Upper lobe of left lung (tissue), 6 donors: ENCODE measurements at regions not wholly inside any gene's neighbourhood (a gene's known extent, or its start where the extent isn't known, plus 50 kb on each side); places are given as distances from the start of the nearest gene placed in this dataset.

Source experiments
- ATAC-seq, 2 donors: fragments of 200-7000 bp; cut with Tn5 transposase; one replicate each; pipeline ENCODE4 v1.9.1; 2022; ENCODE audit warnings: mild to moderate bottlenecking in 2 of 2, moderate library complexity in 2 of 2; ENCODE audit not compliant: low FRiP score in 2 of 2
- DNase-seq, 2 donors: peaks; one replicate each; pipeline ENCODE4 v3.0.0-alpha.2; 2019 to 2020
- H3K27ac ChIP-seq, 4 donors: fragments of 200-600 bp; sonication (generic); one replicate each; pipeline ENCODE4 v1.5.1; 2016 to 2019
- H3K27me3 ChIP-seq, 4 donors: fragments of 200-600 bp; sonication (generic); one replicate each; pipeline ENCODE4 v1.5.1; 2017 to 2019
- H3K36me3 ChIP-seq, 4 donors: fragments of 200-600 bp; sonication (generic); one replicate each; pipeline ENCODE4 v1.5.1; 2016 to 2019
- H3K4me1 ChIP-seq, 4 donors: fragments of 200-600 bp; sonication (generic); one replicate each; pipeline ENCODE4 v1.5.1; 2018 to 2019
- H3K4me3 ChIP-seq, 4 donors: fragments of 200-600 bp; sonication (generic); one replicate each; pipeline ENCODE4 v1.5.1; 2017 to 2019; ENCODE audit warnings: mild to moderate bottlenecking in 2 of 4, moderate library complexity in 1 of 4
- H3K9me3 ChIP-seq, 4 donors: fragments of 200-600 bp; sonication (generic); one replicate each; pipeline ENCODE4 v1.5.1; 2018 to 2019
- CTCF ChIP-seq, 6 experiments: fragments of 450-650 bp in 4 of 6; fragments of 200-600 bp in 2 of 6; sonication (generic) in 2 of 6; IDR thresholded peaks; one replicate each; pipeline ENCODE4 v1.5.1; 2016 to 2019; ENCODE audit warnings: antibody characterized with exemption in 6 of 6
- EP300 ChIP-seq, 4 donors: sonication (generic); formaldehyde crosslinking; IDR thresholded peaks; one replicate each; pipeline ENCODE4 v1.5.1; 2017; ENCODE audit warnings: antibody characterized with exemption in 4 of 4, control low read depth in 2 of 4
- POLR2A ChIP-seq, 4 donors: fragments of 450-650 bp; IDR thresholded peaks; one replicate each; pipeline ENCODE4 v1.5.1; 2016 to 2017; ENCODE audit warnings: antibody characterized with exemption in 4 of 4, mild to moderate bottlenecking in 2 of 4
- POLR2AphosphoS5 ChIP-seq, 2 donors: sonication (generic); formaldehyde crosslinking; IDR thresholded peaks; one replicate each; pipeline ENCODE4 v1.5.1; 2017; ENCODE audit warnings: antibody characterized with exemption in 2 of 2
- WGBS, 2 donors: methylation state at CpG; one replicate each; pipeline ENCODE4 v1.1.5; 2017 to 2018; 5-methylcytosine and 5-hydroxymethylcytosine counted together
- donor health status: DM: no; HTN: no; CAD: no; lungs with moderate emphysema.
- donor health status: DM: no; HTN: yes; CAD: no; lungs with severe emphysema.

DNA sequence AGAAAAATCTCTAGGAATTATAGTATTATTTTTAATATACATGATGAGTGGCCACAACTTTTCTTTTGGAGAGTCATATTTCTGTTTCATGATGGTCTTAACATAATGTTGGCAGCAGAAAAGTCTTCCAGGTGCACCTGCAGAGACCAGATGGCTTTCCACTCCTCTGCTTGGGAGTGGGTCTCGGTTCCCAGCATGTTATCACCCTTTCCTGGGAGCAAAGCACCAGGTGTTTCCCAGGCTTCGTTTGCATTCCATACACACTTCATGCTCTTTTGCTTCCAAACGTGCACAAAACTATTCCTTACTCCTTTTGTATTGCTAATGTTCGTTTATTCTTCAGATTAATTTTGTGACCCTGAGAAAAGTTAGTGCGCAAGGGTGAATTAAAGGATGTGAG, 305.2 kb downstream of the CDH2 start:
- 49 to 57% methylated on average over 5 of the region's 5 CpGs for WGBS, 2 donors
- Histone ChIP-seq H3K27me3 (no peaks in the 10 kb centered on the region), H3K27ac (no peak overlapping the region), H3K36me3 (no peaks in the 10 kb centered on the region), H3K4me3 (no peak overlapping the region), H3K9me3 (no peaks in the 10 kb centered on the region), H3K4me1 (no peaks in the 10 kb centered on the region)
- ATAC-seq = no peak
- no peak for DNase-seq
- no peak for TF ChIP-seq EP300 (IDR thresholded peaks at IDR 0.05)

GRCh38 chr18:27869735-27870134, 307.2 kb downstream of the CDH2 start:
- WGBS, 2 donors = 72 to 95% methylated on average over 4 of the region's 4 CpGs
- H3K36me3 ChIP-seq = no peaks in the 10 kb centered on the region
- ATAC-seq (no peak), DNase-seq (no peak)
- TF ChIP-seq POLR2A (IDR thresholded peaks at IDR 0.05) (no peak), POLR2AphosphoS5 (IDR thresholded peaks at IDR 0.05) (no peak), CTCF (IDR thresholded peaks at IDR 0.05) (no peak), EP300 (IDR thresholded peaks at IDR 0.05) (no peak)
- H3K4me1 ChIP-seq = no peaks in the 10 kb centered on the region
- H3K4me3 ChIP-seq = no peak overlapping the region
- H3K27me3 ChIP-seq = no peaks in the 10 kb centered on the region
- H3K9me3 ChIP-seq = no peaks in the 10 kb centered on the region
- no peak overlapping the region for H3K27ac ChIP-seq

DNA sequence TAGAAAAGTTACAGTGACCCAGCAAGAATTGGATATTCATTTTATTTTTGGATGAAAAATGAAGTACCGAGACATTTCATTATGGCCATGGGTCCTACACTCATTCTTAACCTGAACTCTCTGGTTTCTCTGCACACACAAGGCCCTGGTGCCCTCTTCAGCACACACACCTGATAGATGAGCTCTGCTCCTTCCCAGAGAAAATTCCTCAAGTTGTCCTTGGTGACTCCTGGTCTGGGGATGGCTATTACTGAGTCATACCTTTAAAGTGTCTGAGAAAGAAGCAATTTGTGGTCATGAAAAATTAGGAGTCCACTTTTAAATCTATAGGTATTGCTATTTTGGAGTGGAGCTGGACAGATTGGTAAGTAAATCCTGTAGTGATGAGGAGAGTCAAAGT, 311.5 kb downstream of the CDH2 start:
- H3K9me3 ChIP-seq = no peaks in the 10 kb centered on the region
- DNase-seq (no peak), ATAC-seq (no peak)
- H3K27ac ChIP-seq = no peak overlapping the region
- WGBS, 2 donors = 96% methylated on average over 1 of the region's 1 CpG
- H3K4me1 ChIP-seq = no peaks in the 10 kb centered on the region
- no peaks in the 10 kb centered on the region for H3K36me3 ChIP-seq
- TF ChIP-seq POLR2AphosphoS5 (IDR thresholded peaks at IDR 0.05) (no peak), CTCF (IDR thresholded peaks at IDR 0.05) (no peak), POLR2A (IDR thresholded peaks at IDR 0.05) (no peak), EP300 (IDR thresholded peaks at IDR 0.05) (no peak)
- no peak overlapping the region for H3K4me3 ChIP-seq
- H3K27me3 ChIP-seq = no peaks in the 10 kb centered on the region

DNA sequence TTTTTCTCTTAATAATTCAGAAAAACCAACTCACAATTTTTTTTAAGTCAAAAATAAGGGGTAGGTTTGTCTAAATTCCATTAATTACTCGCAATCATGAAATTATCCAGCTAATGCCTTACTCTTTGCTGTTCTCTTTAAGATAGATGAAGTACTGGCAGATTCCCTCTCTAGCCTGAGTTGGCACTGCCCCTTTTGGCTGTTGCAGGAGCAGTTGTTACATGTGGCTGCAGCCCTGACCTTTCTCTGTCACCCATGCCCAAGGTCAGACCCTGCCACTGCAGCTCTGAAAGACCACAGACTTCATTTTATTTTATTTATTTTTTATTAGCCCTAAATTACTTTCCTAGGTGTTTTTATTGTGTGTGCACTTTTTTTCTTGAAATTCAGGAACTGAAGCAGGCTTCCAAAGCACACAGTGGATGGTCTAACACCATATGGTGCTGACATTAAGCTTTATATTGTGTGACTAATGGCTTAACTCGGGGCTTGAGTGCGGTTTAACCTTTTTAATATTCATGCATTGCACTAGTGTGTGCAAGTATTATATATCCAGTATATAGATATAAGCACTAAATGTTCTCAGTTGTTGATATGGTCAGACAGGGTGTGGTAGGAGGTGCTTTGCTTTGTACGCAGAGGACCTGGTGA, 313.0 kb downstream of the CDH2 start:
- no peak overlapping the region for H3K4me3 ChIP-seq
- DNase-seq (no peak), ATAC-seq (no peak)
- H3K9me3 ChIP-seq = no peaks in the 10 kb centered on the region
- no peaks in the 10 kb centered on the region for H3K36me3 ChIP-seq
- H3K27ac ChIP-seq = no peak overlapping the region
- no peaks in the 10 kb centered on the region for H3K27me3 ChIP-seq
- H3K4me1 ChIP-seq = no peaks in the 10 kb centered on the region
- TF ChIP-seq CTCF (IDR thresholded peaks at IDR 0.05) = no peak
- no peak for TF ChIP-seq POLR2AphosphoS5 (IDR thresholded peaks at IDR 0.05)
- no peak for TF ChIP-seq EP300 (IDR thresholded peaks at IDR 0.05)
- no peak for TF ChIP-seq POLR2A (IDR thresholded peaks at IDR 0.05)
- WGBS, 2 donors = 48 to 81% methylated on average over 4 of the region's 4 CpGs

DNA sequence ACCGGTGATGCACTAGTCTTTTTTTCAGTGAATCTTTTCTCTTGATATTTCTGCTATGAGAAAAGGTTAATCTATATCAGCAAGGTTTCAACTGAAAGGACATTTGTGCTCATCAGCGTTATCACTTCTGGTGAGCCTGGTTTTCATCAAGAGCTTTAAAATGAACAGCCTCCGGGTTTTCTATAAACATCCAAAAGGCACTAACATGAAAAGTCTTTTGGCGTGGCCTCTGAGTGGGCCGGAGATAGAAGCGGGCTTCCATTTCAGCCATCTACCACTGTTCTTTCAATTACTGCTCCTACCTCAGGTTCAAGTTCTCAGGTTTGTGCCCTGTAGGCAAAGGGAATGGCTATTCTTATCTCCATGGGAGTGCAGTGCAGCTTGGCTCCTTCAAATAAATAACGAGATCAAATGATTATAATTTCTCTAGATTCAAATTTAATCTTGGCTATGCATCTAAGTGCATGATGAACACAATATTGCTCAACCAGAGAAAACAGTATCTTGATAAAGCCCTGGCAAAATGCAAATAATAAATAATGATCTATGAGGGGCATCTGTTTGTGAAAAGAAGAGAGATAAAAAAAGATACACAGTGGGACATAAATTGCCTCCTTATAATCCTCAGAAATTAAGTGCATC, 314.8 kb downstream of the CDH2 start:
- no peaks in the 10 kb centered on the region for H3K27me3 ChIP-seq
- no peaks in the 10 kb centered on the region for H3K4me1 ChIP-seq
- DNase-seq (no peak), ATAC-seq (no peak)
- H3K36me3 ChIP-seq = no peaks in the 10 kb centered on the region
- H3K9me3 ChIP-seq = no peaks in the 10 kb centered on the region
- 82 to 85% methylated on average over 7 of the region's 7 CpGs for WGBS, 2 donors
- H3K4me3 ChIP-seq = no peak overlapping the region
- H3K27ac ChIP-seq = no peak overlapping the region
- TF ChIP-seq POLR2A (IDR thresholded peaks at IDR 0.05) (no peak), POLR2AphosphoS5 (IDR thresholded peaks at IDR 0.05) (no peak), CTCF (IDR thresholded peaks at IDR 0.05) (no peak)
